ENCODE measurements at regions not wholly inside any gene's neighbourhood (a gene's known extent, or its start where the extent isn't known, plus 50 kb on each side); places are given as distances from the start of the nearest gene placed in this dataset.
"Not testable (repeated sequence)": the region's sequence is repeated elsewhere in the genome, so short reads cannot be mapped to it uniquely, and the experiment has no call there.

GRCh38 chr13:91036886-91037285 is 310.6 kb upstream of the MIR17HG start:
- DNase-seq (ENCODE audit: low read depth), result no peak

GRCh38 chr13:91042870-91043269 is 304.6 kb upstream of the MIR17HG start:
- DNase-seq (ENCODE audit: low read depth), result no peak

- DNase-seq (ENCODE audit: low read depth), result no peak
Observed at GRCh38 chr13:91045351-91046034, 302.0 kb upstream of the MIR17HG start.

GRCh38 chr13:91046715-91047327 is 300.7 kb upstream of the MIR17HG start:
- no peak for DNase-seq (ENCODE audit: low read depth)

- no peak for DNase-seq (ENCODE audit: low read depth)
Observed at GRCh38 chr13:91050970-91051369, 296.5 kb upstream of the MIR17HG start.

- no peak for DNase-seq (ENCODE audit: low read depth)
Observed at GRCh38 chr13:91052876-91053275, 294.6 kb upstream of the MIR17HG start.

GRCh38 chr13:91053318-91054065 is 294.0 kb upstream of the MIR17HG start:
- DNase-seq (ENCODE audit: low read depth), result no peak

GRCh38 chr13:91054902-91055301 is 292.6 kb upstream of the MIR17HG start:
- no peak for DNase-seq (ENCODE audit: low read depth)

GRCh38 chr13:91056746-91057145 is 290.7 kb upstream of the MIR17HG start:
- DNase-seq (ENCODE audit: low read depth), result no peak

- not testable (repeated sequence) for DNase-seq (ENCODE audit: low read depth)
Observed at GRCh38 chr13:91057507-91057906, 290.0 kb upstream of the MIR17HG start.

GRCh38 chr13:91058066-91058465 is 289.4 kb upstream of the MIR17HG start:
- DNase-seq (ENCODE audit: low read depth), result no peak

- no peak for DNase-seq (ENCODE audit: low read depth)
Observed at GRCh38 chr13:91058919-91059318, 288.6 kb upstream of the MIR17HG start.

- DNase-seq (ENCODE audit: low read depth), result no peak
Observed at GRCh38 chr13:91066745-91067144, 280.7 kb upstream of the MIR17HG start.

GRCh38 chr13:91072486-91072885 is 275.0 kb upstream of the MIR17HG start:
- no peak for DNase-seq (ENCODE audit: low read depth)

- DNase-seq (ENCODE audit: low read depth), result no peak
Observed at GRCh38 chr13:91074091-91074490, 273.4 kb upstream of the MIR17HG start.

- no peak for DNase-seq (ENCODE audit: low read depth)
Observed at GRCh38 chr13:91076830-91077229, 270.7 kb upstream of the MIR17HG start.

- no peak for DNase-seq (ENCODE audit: low read depth)
Observed at GRCh38 chr13:91078093-91078679, 269.3 kb upstream of the MIR17HG start.

GRCh38 chr13:91079176-91079575 is 268.3 kb upstream of the MIR17HG start:
- no peak for DNase-seq (ENCODE audit: low read depth)

- no peak for DNase-seq (ENCODE audit: low read depth)
Observed at GRCh38 chr13:91085127-91085526, 262.4 kb upstream of the MIR17HG start.

GRCh38 chr13:91086936-91087716 is 260.4 kb upstream of the MIR17HG start:
- no peak for DNase-seq (ENCODE audit: low read depth)

GRCh38 chr13:91097269-91097668 is 250.2 kb upstream of the MIR17HG start:
- DNase-seq (ENCODE audit: low read depth), result no peak

- DNase-seq (ENCODE audit: low read depth), result no peak
Observed at GRCh38 chr13:91099877-91100276, 247.6 kb upstream of the MIR17HG start.
